Testis (tissue), 2 donors: ENCODE measurements at regions not wholly inside any gene's neighbourhood (a gene's known extent, or its start where the extent isn't known, plus 50 kb on each side); places are given as distances from the start of the nearest gene placed in this dataset.

Experiments used
- POLR2A ChIP-seq: fragments of 450-650 bp; IDR thresholded peaks from one replicate; pipeline ENCODE4 v1.6.1; 2017; ENCODE audit warnings: antibody characterized with exemption, mild to moderate bottlenecking, moderate library complexity
- TF ChIP-seq, protein P1 (sequence below), 3 experiments: fragments of 450-650 bp in 2 of 3; fragments of 200-600 bp in 1 of 3; sonication (generic) in 1 of 3; IDR thresholded peaks; one replicate each; pipeline ENCODE4 v1.5.1; 2016 to 2019; ENCODE audit warnings: antibody characterized with exemption in 3 of 3, mild to moderate bottlenecking in 2 of 3, moderate library complexity in 1 of 3

DNA sequence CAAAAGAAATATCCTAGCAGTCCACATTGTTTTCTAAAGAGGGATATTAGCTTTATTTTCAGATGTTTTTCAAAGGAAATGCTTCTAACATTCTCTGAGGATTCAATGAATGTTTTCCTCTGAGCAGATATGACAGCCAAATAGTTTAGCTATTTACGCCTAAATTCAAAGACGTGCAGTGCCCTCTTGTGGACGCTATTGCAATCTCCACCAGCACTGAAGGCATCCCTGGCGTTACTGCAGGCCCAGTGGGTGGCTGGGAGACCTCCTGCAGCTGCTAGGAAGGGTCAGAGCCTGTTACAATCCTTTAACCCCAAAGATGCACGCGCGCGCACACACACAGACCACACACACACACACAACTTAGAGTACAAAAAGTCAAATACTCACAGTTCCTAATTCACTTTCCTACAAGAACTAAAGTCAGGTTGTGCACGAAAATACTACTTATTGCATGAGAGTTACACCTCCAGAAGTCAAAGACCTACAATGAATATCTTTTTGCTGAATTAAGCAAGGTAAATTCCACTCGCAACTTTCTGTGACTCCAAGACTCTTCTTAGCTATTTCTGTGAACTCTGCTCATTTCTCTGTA lies 589.3 kb upstream of the TMEM132C start:
- TF ChIP-seq POLR2A: no peak
- TF ChIP-seq, protein P1, sequence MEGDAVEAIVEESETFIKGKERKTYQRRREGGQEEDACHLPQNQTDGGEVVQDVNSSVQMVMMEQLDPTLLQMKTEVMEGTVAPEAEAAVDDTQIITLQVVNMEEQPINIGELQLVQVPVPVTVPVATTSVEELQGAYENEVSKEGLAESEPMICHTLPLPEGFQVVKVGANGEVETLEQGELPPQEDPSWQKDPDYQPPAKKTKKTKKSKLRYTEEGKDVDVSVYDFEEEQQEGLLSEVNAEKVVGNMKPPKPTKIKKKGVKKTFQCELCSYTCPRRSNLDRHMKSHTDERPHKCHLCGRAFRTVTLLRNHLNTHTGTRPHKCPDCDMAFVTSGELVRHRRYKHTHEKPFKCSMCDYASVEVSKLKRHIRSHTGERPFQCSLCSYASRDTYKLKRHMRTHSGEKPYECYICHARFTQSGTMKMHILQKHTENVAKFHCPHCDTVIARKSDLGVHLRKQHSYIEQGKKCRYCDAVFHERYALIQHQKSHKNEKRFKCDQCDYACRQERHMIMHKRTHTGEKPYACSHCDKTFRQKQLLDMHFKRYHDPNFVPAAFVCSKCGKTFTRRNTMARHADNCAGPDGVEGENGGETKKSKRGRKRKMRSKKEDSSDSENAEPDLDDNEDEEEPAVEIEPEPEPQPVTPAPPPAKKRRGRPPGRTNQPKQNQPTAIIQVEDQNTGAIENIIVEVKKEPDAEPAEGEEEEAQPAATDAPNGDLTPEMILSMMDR (IDR thresholded peaks at IDR 0.05): peak; percentile 65 to 77 (median 68)
